Ovary (tissue), 7 donors: ENCODE measurements at regions not wholly inside any gene's neighbourhood (a gene's known extent, or its start where the extent isn't known, plus 50 kb on each side); places are given as distances from the start of the nearest gene placed in this dataset.

Source experiments
- DNase-seq, 5 donors: peaks; one replicate each; pipeline ENCODE4 v3.0.0-alpha.2; 2019 to 2020
- H3K27ac ChIP-seq, 2 donors: fragments of 200-600 bp; one replicate each; pipeline versions ENCODE4 v1.5.1 to v1.8.0; 2019 to 2022
- H3K27me3 ChIP-seq: fragments of 200-600 bp; one replicate; pipeline ENCODE4 v1.8.0; 2022
- H3K36me3 ChIP-seq: fragments of 200-600 bp; sonication (generic); one replicate; pipeline ENCODE4 v1.5.1; 2019
- H3K4me1 ChIP-seq: one replicate; pipeline ENCODE4 v1.8.1; 2013; ENCODE audit warnings: mild to moderate bottlenecking, moderate library complexity; ENCODE audit not compliant: insufficient read depth
- H3K4me3 ChIP-seq: fragments of 200-600 bp; sonication (generic); one replicate; pipeline ENCODE4 v1.5.1; 2017
- H3K9me3 ChIP-seq, 2 donors: fragments of 200-600 bp in 1 of 2; sonication (generic) in 1 of 2; one replicate each; pipeline versions ENCODE4 v1.5.1 to v1.8.1; 2013 to 2019; ENCODE audit warnings: mild to moderate bottlenecking in 1 of 2, moderate library complexity in 1 of 2
- EP300 ChIP-seq: sonication (generic); formaldehyde crosslinking; IDR thresholded peaks from one replicate; pipeline ENCODE4 v1.6.1; 2017; ENCODE audit warnings: antibody characterized with exemption
- POLR2A ChIP-seq: fragments of 450-650 bp; IDR thresholded peaks from one replicate; pipeline ENCODE4 v1.6.1; 2017; ENCODE audit warnings: antibody characterized with exemption, mild to moderate bottlenecking, moderate library complexity
- WGBS, 3 donors: extraction: QIAGEN DNeasy Blood & Tissue Kit in 1 of 3; methylation state at CpG; one replicate each; pipeline versions ENCODE4 v1.1.5 to v1.1.7; 2013 to 2017; 5-methylcytosine and 5-hydroxymethylcytosine counted together
- intact Hi-C, 4 donors: fragments of 100-400 bp; cut with DNase I; formaldehyde crosslinking; loops; one replicate each; pipeline versions ENCODE4 v1.11.0 to v1.15.1; 2022 to 2023
- TF ChIP-seq, protein P1 (sequence below), 3 donors: fragments of 450-650 bp in 2 of 3; fragments of 200-600 bp in 1 of 3; IDR thresholded peaks; one replicate each; pipeline versions ENCODE4 v1.5.1 to v1.8.0; 2016 to 2022; ENCODE audit warnings: antibody characterized with exemption in 3 of 3, mild to moderate bottlenecking in 1 of 3
- donor health status: DM: no; HTN: no; CAD: no; lungs with moderate emphysema.
- donor health status: DM: no; HTN: no; CAD: no.
- donor health status: Bipolar disorder and iron deficiency.
- donor health status: DM: no; HTN: no; CAD: no.
- donor health status: DM: yes; HTN: yes; CAD: no.

DNA sequence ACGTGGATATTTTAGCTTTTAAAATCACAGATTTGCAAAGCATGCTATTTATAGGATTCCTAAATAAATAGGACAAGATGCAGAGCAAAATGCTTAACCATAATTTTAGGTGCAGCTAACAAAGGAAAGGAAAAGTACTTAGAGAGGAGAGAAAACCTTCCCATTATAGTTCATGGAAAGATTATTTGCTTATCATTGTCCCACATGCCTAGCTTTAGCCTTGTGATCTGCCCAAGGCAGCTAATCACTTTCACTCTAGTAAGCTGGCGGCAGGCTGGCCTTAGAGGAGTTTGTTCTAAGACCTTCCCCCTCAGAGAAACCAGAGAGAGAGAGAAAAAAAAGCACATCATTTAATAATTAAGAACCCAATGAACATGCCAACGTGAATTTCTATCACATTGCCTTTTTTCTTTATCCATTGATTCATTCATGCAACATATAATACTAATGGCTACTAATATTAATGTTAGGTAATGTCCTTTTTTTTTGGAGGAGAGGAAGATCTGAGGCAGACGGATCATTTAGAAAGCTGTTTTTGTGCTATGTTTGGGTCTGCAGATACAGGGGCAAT, 274.6 kb downstream of the ARL4A start:
- Histone ChIP-seq H3K4me3 (no peak overlapping the region), H3K27ac (no peak overlapping the region), H3K36me3 (no peaks in the 10 kb centered on the region), H3K4me1 (no peaks in the 10 kb centered on the region), H3K27me3 (no peaks in the 10 kb centered on the region), H3K9me3 (no peaks in the 10 kb centered on the region)
- no peak for DNase-seq
- 59 to 70% (median 66%) methylated on average over 4 of the region's 4 CpGs for WGBS, 3 donors
- intact Hi-C loops = no loop called here
- TF ChIP-seq POLR2A (no peak), EP300 (no peak)
- TF ChIP-seq, protein P1, sequence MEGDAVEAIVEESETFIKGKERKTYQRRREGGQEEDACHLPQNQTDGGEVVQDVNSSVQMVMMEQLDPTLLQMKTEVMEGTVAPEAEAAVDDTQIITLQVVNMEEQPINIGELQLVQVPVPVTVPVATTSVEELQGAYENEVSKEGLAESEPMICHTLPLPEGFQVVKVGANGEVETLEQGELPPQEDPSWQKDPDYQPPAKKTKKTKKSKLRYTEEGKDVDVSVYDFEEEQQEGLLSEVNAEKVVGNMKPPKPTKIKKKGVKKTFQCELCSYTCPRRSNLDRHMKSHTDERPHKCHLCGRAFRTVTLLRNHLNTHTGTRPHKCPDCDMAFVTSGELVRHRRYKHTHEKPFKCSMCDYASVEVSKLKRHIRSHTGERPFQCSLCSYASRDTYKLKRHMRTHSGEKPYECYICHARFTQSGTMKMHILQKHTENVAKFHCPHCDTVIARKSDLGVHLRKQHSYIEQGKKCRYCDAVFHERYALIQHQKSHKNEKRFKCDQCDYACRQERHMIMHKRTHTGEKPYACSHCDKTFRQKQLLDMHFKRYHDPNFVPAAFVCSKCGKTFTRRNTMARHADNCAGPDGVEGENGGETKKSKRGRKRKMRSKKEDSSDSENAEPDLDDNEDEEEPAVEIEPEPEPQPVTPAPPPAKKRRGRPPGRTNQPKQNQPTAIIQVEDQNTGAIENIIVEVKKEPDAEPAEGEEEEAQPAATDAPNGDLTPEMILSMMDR (IDR thresholded peaks at IDR 0.05) = no peak

DNA sequence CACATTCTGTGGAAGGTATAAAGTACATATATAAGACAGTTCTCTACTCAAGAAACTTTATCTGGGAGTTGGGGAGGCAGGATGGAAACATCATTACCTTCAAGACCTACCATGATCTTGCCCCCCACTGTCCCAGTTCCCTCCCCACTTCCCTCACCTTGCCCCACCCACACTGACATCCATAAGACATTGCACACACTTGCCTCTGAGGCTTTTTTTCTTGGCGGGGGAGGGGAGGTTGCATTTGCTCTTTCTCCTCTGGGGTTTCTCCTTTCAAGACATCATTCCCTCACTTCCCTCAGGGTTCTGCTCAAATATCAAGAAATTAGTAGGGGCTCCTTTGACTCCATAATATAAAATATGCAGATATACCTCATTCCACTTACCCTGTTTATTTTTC, 276.0 kb downstream of the ARL4A start:
- intact Hi-C loops = no loop called here
- 90 to 100% (median 97%) methylated on average over 1 of the region's 1 CpG for WGBS, 3 donors
- Histone ChIP-seq H3K4me3 (no peak overlapping the region), H3K27me3 (no peaks in the 10 kb centered on the region), H3K27ac (no peak overlapping the region), H3K36me3 (no peaks in the 10 kb centered on the region), H3K4me1 (no peaks in the 10 kb centered on the region), H3K9me3 (no peaks in the 10 kb centered on the region)
- TF ChIP-seq POLR2A (no peak), EP300 (no peak)
- TF ChIP-seq, protein P1 (IDR thresholded peaks at IDR 0.05) = no peak
- DNase-seq = no peak

DNA sequence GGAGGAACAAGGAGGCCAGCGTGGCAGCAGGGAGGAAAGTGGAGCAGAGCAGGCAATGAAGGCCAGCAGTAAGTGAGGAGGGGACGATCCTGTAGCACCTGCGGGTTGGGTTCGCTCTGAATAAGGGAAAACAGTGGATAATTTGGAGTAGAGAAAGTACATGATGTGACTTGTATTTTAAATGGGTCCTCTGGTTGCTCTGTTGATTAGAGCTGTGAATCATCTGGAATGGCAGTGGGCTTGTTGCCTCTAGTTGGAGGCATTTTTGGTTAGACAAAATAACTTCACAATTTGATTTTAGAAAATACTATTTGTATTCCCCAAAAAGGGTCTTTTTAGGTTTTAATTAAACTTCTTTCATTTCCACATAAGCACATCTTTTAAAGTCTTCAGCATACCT, 277.4 kb downstream of the ARL4A start:
- Histone ChIP-seq H3K4me1 (no peaks in the 10 kb centered on the region), H3K27ac (no peak overlapping the region), H3K36me3 (no peaks in the 10 kb centered on the region), H3K9me3 (no peaks in the 10 kb centered on the region), H3K27me3 (no peaks in the 10 kb centered on the region), H3K4me3 (no peak overlapping the region)
- no peak for DNase-seq
- 89 to 95% (median 95%) methylated on average over 4 of the region's 4 CpGs for WGBS, 3 donors
- intact Hi-C loops = no loop called here
- TF ChIP-seq POLR2A (no peak), EP300 (no peak)
- TF ChIP-seq, protein P1 (IDR thresholded peaks at IDR 0.05) = no peak

DNA sequence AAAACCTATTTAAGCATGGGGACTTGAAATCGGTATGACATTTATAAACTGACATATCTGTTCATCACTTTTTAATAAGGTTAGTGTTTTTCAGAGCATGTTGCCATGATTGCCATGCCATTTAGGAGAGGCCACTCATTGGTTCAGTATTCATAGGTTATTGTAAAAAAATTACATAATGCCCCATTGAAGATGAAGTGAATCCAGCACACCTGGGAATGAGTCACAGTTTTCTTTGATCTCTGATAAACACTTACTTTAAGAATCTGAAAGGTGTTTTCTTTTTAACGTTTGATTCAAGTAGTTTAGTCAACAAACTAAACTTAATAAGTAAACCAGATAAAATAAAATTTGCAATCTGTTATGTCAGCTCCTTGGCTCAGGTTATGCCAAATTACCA, 278.3 kb downstream of the ARL4A start:
- H3K9me3 ChIP-seq = no peaks in the 10 kb centered on the region
- no peaks in the 10 kb centered on the region for H3K4me1 ChIP-seq
- 56 to 64% (median 58%) methylated on average over 2 of the region's 2 CpGs for WGBS, 3 donors
- DNase-seq = no peak
- no peaks in the 10 kb centered on the region for H3K27me3 ChIP-seq
- no peak overlapping the region for H3K27ac ChIP-seq
- intact Hi-C loops = no loop called here
- H3K36me3 ChIP-seq = no peaks in the 10 kb centered on the region
- TF ChIP-seq EP300 (no peak), POLR2A (no peak)
- TF ChIP-seq, protein P1 (IDR thresholded peaks at IDR 0.05) = no peak
- no peak overlapping the region for H3K4me3 ChIP-seq
